Ecto neural progenitor cell (in vitro differentiated cells): ENCODE measurements at regions not wholly inside any gene's neighbourhood (a gene's known extent, or its start where the extent isn't known, plus 50 kb on each side); places are given as distances from the start of the nearest gene placed in this dataset.
A peak's percentile ranks its signal among the peaks of the same experiment; 100 is the strongest.

Experiments used
- DNase-seq: peaks from one replicate; pipeline ENCODE4 v3.0.0-alpha.2; 2018; ENCODE audit warnings: low spot score

GRCh38 chr16:48942996-48943395 is 333.0 kb upstream of the N4BP1 start:
- DNase-seq: no peak

- no peak for DNase-seq
Measured at GRCh38 chr16:48936811-48937210, 326.8 kb upstream of the N4BP1 start.

GRCh38 chr16:48932216-48932855 is 322.4 kb upstream of the N4BP1 start:
- no peak for DNase-seq

GRCh38 chr16:48930951-48931553 is 321.1 kb upstream of the N4BP1 start:
- no peak for DNase-seq

GRCh38 chr16:48919791-48920190 is 309.8 kb upstream of the N4BP1 start:
- no peak for DNase-seq

- no peak for DNase-seq
Measured at GRCh38 chr16:48918520-48919258, 308.7 kb upstream of the N4BP1 start.

GRCh38 chr16:48916566-48916965 is 306.6 kb upstream of the N4BP1 start:
- DNase-seq: no peak

GRCh38 chr16:48914070-48914469 is 304.1 kb upstream of the N4BP1 start:
- DNase-seq: no peak

GRCh38 chr16:48913384-48913783 is 303.4 kb upstream of the N4BP1 start:
- DNase-seq: no peak

- DNase-seq: no peak
Measured at GRCh38 chr16:48912360-48912759, 302.4 kb upstream of the N4BP1 start.

- no peak for DNase-seq
Measured at GRCh38 chr16:48911700-48912099, 301.7 kb upstream of the N4BP1 start.

GRCh38 chr16:48910214-48910613 is 300.2 kb upstream of the N4BP1 start:
- no peak for DNase-seq

- no peak for DNase-seq
Measured at GRCh38 chr16:48909231-48909630, 299.3 kb upstream of the N4BP1 start.

- no peak for DNase-seq
Measured at GRCh38 chr16:48907906-48908634, 298.1 kb upstream of the N4BP1 start.

- DNase-seq: peak; percentile 49
Measured at GRCh38 chr16:48905632-48906505, 295.9 kb upstream of the N4BP1 start.

GRCh38 chr16:48904333-48904732 is 294.4 kb upstream of the N4BP1 start:
- no peak for DNase-seq

GRCh38 chr16:48903039-48903438 is 293.1 kb upstream of the N4BP1 start:
- peak; percentile 55 for DNase-seq

GRCh38 chr16:48901712-48902374 is 291.9 kb upstream of the N4BP1 start:
- no peak for DNase-seq

GRCh38 chr16:48899500-48899899 is 289.5 kb upstream of the N4BP1 start:
- no peak for DNase-seq

GRCh38 chr16:48897698-48898205 is 287.8 kb upstream of the N4BP1 start:
- no peak for DNase-seq

GRCh38 chr16:48895142-48895541 is 285.2 kb upstream of the N4BP1 start:
- DNase-seq: no peak
